Adipocyte (in vitro differentiated cells): ENCODE measurements at regions not wholly inside any gene's neighbourhood (a gene's known extent, or its start where the extent isn't known, plus 50 kb on each side); places are given as distances from the start of the nearest gene placed in this dataset.
"Not testable (repeated sequence)": the region's sequence is repeated elsewhere in the genome, so short reads cannot be mapped to it uniquely, and the experiment has no call there.

Experiments used
- DNase-seq: peaks from one replicate; pipeline ENCODE4 v3.0.0-alpha.2; 2015; ENCODE audit warnings: low read depth
- H3K27me3 ChIP-seq: replicated peaks from 2 replicates; pipeline ENCODE4 v1.7.0; 2013; ENCODE audit warnings: mild to moderate bottlenecking, low read length, moderate library complexity; ENCODE audit not compliant: control insufficient read depth, insufficient read depth
- H3K36me3 ChIP-seq: 2 replicates; pipeline ENCODE4 v1.7.0; 2013; ENCODE audit warnings: low read length, mild to moderate bottlenecking, moderate library complexity; ENCODE audit not compliant: control insufficient read depth, insufficient read depth, severe bottlenecking
- H3K4me1 ChIP-seq: 2 replicates; pipeline ENCODE4 v1.7.0; 2013; ENCODE audit warnings: mild to moderate bottlenecking, low read length, moderate library complexity; ENCODE audit not compliant: control insufficient read depth, insufficient read depth
- H3K4me3 ChIP-seq: 2 replicates; pipeline ENCODE4 v1.7.0; 2013; ENCODE audit warnings: mild to moderate bottlenecking, low read length, moderate library complexity
- H3K9ac ChIP-seq: 2 replicates; pipeline ENCODE4 v1.7.0; 2013; ENCODE audit warnings: mild to moderate bottlenecking, low read length, moderate library complexity
- H3K9me3 ChIP-seq: 2 replicates; pipeline ENCODE4 v1.7.0; 2013; ENCODE audit warnings: mild to moderate bottlenecking, low read length, moderate library complexity; ENCODE audit not compliant: control insufficient read depth

- Histone ChIP-seq H3K9me3 (peaks cover 13% of the 10 kb centered on the region), H3K36me3 (no peaks in the 10 kb centered on the region), H3K4me3 (peak overlapping the region; percentile 9), H3K9ac (no peak overlapping the region), H3K27me3 (no peaks in the 10 kb centered on the region), H3K4me1 (peaks cover 12% of the 10 kb centered on the region)
- DNase-seq: no peak
Observed at GRCh38 chr4:156313497-156313896, 359.8 kb upstream of the CTSO start.

- DNase-seq: no peak
Observed at GRCh38 chr4:156312261-156312847, 358.7 kb upstream of the CTSO start.

GRCh38 chr4:156309031-156309430, 355.4 kb upstream of the CTSO start:
- H3K4me3 ChIP-seq: no peak overlapping the region
- DNase-seq: no peak

More at GRCh38 chr4:156312261-156312847, 358.7 kb upstream of the CTSO start:
- H3K9ac ChIP-seq: no peak overlapping the region
- peaks cover 6% of the 10 kb centered on the region for H3K9me3 ChIP-seq
- peaks cover 12% of the 10 kb centered on the region for H3K4me1 ChIP-seq
- no peaks in the 10 kb centered on the region for H3K27me3 ChIP-seq
- no peak overlapping the region for H3K4me3 ChIP-seq
- H3K36me3 ChIP-seq: no peaks in the 10 kb centered on the region

DNA sequence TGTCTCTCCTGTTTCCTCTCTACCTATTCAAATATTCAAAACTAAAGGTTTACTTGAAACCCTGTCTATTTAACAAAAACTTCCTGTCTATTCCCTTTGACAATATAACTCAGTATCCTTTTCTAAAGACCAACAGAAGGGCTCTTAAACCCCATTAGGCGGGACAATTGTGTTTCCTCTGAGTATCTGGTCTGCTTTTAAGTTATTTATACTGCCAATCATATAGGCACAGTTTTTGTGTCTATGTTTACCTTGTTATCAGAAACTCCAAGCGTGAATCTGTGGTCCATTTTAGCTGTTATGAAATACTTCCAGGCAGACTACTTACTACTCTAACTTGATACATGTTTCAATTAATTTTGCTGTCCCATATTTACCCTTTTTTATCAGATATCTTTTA, 350.0 kb upstream of the CTSO start:
- DNase-seq: no peak
- Histone ChIP-seq H3K36me3 (no peaks in the 10 kb centered on the region), H3K4me3 (no peak overlapping the region)

More at GRCh38 chr4:156309031-156309430, 355.4 kb upstream of the CTSO start:
- Histone ChIP-seq H3K9ac (no peak overlapping the region), H3K9me3 (no peaks in the 10 kb centered on the region), H3K4me1 (peaks cover 15% of the 10 kb centered on the region), H3K27me3 (no peaks in the 10 kb centered on the region), H3K36me3 (no peaks in the 10 kb centered on the region)

DNA sequence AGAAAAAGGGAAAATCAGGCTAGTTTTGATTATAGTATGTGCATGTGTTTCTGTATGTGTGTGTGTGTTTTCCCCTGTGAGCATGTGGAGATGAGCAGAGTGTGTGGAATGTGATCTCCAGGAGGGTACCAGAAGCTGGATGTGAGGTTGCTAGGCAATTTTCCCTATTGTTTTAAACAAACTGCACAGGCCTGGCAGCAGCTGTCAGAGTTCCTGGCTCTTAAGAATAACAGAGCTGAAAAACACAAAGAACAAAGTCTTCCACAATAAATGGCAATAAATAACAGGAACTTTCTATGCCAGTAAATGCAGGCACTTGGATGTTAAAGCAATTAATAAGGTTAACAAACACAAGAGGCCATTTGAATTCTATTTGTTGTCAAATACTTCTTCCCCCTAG, 344.6 kb upstream of the CTSO start:
- H3K9ac ChIP-seq: no peak overlapping the region
- no peaks in the 10 kb centered on the region for H3K9me3 ChIP-seq
- DNase-seq: peak; percentile 64
- H3K4me1 ChIP-seq: peaks cover 10% of the 10 kb centered on the region
- H3K27me3 ChIP-seq: no peaks in the 10 kb centered on the region
- H3K36me3 ChIP-seq: no peaks in the 10 kb centered on the region
- no peak overlapping the region for H3K4me3 ChIP-seq

More for the DNA sequence above, 350.0 kb upstream of the CTSO start:
- Histone ChIP-seq H3K27me3 (no peaks in the 10 kb centered on the region), H3K9ac (no peak overlapping the region), H3K9me3 (no peaks in the 10 kb centered on the region), H3K4me1 (peaks cover 3% of the 10 kb centered on the region)

DNA sequence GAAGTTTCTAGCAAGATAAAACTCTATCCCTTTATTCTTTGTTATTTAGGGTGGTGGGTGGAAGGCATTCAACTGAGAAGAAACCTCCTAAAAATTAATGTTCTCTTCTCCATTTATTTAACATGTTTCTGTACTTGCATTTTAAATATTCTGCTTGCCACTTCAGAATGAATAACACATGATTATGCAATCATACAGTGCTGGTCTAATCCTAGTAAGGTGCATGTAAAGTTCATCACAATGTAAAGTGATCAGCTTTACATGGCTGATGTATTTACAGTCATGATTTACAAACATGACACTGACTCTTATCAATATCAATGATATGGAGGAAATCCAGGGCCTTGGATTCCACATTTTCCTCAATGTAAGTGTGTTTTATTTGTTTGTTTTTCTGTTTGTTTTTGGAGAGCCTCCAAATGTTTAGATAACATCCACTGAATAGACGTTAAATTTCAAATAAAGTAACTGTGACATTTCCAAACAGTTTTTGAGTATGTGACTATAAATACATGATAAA, 342.1 kb upstream of the CTSO start:
- Histone ChIP-seq H3K9ac (no peak overlapping the region), H3K4me3 (no peak overlapping the region), H3K36me3 (no peaks in the 10 kb centered on the region), H3K9me3 (no peaks in the 10 kb centered on the region), H3K27me3 (no peaks in the 10 kb centered on the region), H3K4me1 (peaks cover 18% of the 10 kb centered on the region)
- peak; percentile 48 for DNase-seq

DNA sequence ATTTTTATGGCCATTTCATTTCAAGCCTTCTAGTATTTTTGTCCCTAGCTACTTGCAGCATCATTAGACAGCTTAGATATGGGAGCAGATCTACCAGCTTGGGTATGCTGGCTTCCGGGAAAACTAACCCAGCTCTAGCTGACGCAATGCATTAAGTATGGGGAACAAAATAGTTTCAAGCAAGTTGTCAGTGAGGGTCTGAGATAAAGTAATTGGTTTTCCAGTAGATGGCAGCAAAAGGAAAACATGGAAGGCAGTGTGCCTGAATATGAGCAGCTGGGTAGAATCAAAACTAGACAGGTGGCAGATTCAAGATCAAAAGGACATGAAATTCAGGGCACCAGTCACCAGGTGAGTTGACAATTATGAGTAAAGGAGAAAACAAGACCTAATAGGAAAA, 340.9 kb upstream of the CTSO start:
- no peaks in the 10 kb centered on the region for H3K27me3 ChIP-seq
- H3K9me3 ChIP-seq: no peaks in the 10 kb centered on the region
- DNase-seq: peak; percentile 73
- no peak overlapping the region for H3K4me3 ChIP-seq
- H3K9ac ChIP-seq: no peak overlapping the region
- H3K4me1 ChIP-seq: peaks cover 18% of the 10 kb centered on the region
- no peaks in the 10 kb centered on the region for H3K36me3 ChIP-seq

DNA sequence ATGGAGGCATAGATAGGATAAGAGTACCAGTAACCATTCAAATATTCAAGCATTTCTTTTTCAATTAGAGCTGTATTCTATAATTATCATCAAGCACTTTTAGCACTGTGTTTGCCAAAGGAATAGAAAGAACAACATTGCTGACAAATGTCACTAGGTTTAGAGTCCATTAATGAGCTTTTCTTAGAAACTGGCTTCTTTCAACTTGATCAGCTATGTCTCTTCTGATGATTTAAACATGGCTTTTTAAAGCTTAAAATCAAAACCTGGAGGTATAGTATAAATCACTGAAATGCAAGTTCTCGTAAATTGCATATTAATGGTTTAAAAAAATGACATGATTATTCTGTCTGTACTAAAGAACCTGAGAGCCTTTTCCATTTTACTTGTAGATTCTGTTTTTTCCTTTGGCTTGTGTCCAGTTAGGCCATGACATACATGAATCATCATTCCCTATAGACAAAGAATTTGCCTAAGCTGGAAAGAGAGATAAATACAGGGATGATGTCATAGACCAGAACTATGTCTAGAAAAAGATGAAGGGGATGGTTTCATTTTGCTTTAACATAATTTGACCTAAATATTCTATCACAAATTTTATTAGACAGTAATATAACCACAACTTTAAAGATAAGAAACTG, 340.1 kb upstream of the CTSO start:
- H3K9ac ChIP-seq: no peak overlapping the region
- H3K4me3 ChIP-seq: no peak overlapping the region
- H3K27me3 ChIP-seq: no peaks in the 10 kb centered on the region
- no peaks in the 10 kb centered on the region for H3K36me3 ChIP-seq
- H3K4me1 ChIP-seq: peaks cover 18% of the 10 kb centered on the region
- DNase-seq: peak; percentile 78
- H3K9me3 ChIP-seq: no peaks in the 10 kb centered on the region

- Histone ChIP-seq H3K36me3 (no peaks in the 10 kb centered on the region), H3K27me3 (no peaks in the 10 kb centered on the region), H3K9me3 (no peaks in the 10 kb centered on the region), H3K9ac (no peak overlapping the region), H3K4me3 (no peak overlapping the region), H3K4me1 (peaks cover 18% of the 10 kb centered on the region)
- peak; percentile 35 for DNase-seq
Observed at GRCh38 chr4:156291317-156291716, 337.7 kb upstream of the CTSO start.

DNA sequence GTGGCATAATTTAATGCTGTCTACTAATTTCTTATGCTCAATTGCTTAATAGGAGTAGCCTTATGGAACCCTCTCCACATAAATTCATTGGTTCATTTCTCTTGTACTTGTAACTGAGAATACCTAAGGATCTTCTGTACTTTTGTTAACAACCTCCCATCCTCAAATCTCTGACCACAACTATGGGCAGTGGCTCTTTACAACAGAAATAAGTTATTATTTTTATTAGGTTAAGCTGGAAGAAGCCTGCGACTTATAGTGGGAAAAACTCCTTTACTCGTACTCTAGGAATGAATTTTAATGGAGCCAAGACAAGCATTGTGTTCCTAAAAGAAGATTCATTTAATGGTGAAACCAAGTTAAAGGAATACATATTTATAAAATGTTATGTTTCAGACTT, 337.1 kb upstream of the CTSO start:
- H3K36me3 ChIP-seq: no peaks in the 10 kb centered on the region
- H3K4me1 ChIP-seq: peaks cover 18% of the 10 kb centered on the region
- DNase-seq: no peak

DNA sequence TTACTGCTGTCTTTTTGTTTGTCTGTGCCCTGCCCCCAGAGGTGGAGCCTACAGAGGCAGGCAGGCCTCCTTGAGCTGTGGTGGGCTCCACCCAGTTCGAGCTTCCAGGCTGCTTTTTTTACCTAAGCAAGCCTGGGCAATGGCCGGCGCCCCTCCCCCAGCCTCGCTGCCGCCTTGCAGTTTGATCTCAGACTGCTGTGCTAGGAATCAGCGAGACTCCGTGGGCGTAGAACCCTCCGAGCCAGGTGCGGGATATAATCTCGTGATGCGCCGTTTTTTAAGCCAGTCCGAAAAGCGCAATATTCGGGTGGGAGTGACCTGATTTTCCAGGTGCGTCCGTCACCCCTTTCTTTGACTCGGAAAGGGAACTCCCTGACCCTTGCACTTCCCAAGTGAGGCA, 336.4 kb upstream of the CTSO start:
- not testable (repeated sequence) for H3K4me3 ChIP-seq, H3K36me3 ChIP-seq, H3K27me3 ChIP-seq, H3K9me3 ChIP-seq, DNase-seq, H3K9ac ChIP-seq
- H3K4me1 ChIP-seq: peaks cover 18% of the 10 kb centered on the region

More for the DNA sequence above, 337.1 kb upstream of the CTSO start:
- Histone ChIP-seq H3K9ac (no peak overlapping the region), H3K27me3 (no peaks in the 10 kb centered on the region), H3K4me3 (no peak overlapping the region), H3K9me3 (no peaks in the 10 kb centered on the region)
